Loucy (cell line): ENCODE measurements at regions not wholly inside any gene's neighbourhood (a gene's known extent, or its start where the extent isn't known, plus 50 kb on each side); places are given as distances from the start of the nearest gene placed in this dataset.

Source experiments
- H2AFZ ChIP-seq: fragments of 200-600 bp; sonication (generic); 2 replicates; pipeline ENCODE4 v1.6.0; 2016; ENCODE audit warnings: antibody characterized with exemption, mild to moderate bottlenecking, low read length, moderate library complexity
- H3F3A ChIP-seq: fragments of 200-600 bp; 2 replicates; pipeline ENCODE4 v1.6.0; 2016; ENCODE audit warnings: antibody characterized with exemption, low read depth, mild to moderate bottlenecking
- H3K27me3 ChIP-seq: fragments of 200-600 bp; sonication (generic); 2 replicates; pipeline ENCODE4 v1.6.1; 2014; ENCODE audit warnings: low read length, mild to moderate bottlenecking; ENCODE audit not compliant: insufficient read depth, poor library complexity, severe bottlenecking
- H3K36me3 ChIP-seq: fragments of 200-600 bp; sonication (generic); 2 replicates; pipeline ENCODE4 v1.6.1; 2016; ENCODE audit warnings: low read length; ENCODE audit not compliant: insufficient read depth
- H3K4me1 ChIP-seq: fragments of 200-600 bp; sonication (generic); 2 replicates; pipeline ENCODE4 v1.5.1; 2014; ENCODE audit warnings: low read length, mild to moderate bottlenecking; ENCODE audit not compliant: insufficient read depth, poor library complexity, severe bottlenecking
- H3K4me2 ChIP-seq: fragments of 200-600 bp; sonication (generic); 2 replicates; pipeline ENCODE4 v1.6.0; 2014; ENCODE audit warnings: antibody characterized with exemption, low read length, low read depth, mild to moderate bottlenecking; ENCODE audit not compliant: poor library complexity, severe bottlenecking
- H3K4me3 ChIP-seq: fragments of 200-600 bp; sonication (generic); 2 replicates; pipeline ENCODE4 v1.5.1; 2014; ENCODE audit warnings: low read length, mild to moderate bottlenecking, mixed read lengths; ENCODE audit not compliant: poor library complexity, severe bottlenecking
- H3K79me2 ChIP-seq: fragments of 200-600 bp; sonication (generic); 2 replicates; pipeline ENCODE4 v1.6.1; 2014; ENCODE audit warnings: low read length; ENCODE audit not compliant: insufficient read depth
- H3K9ac ChIP-seq: fragments of 200-600 bp; sonication (generic); 2 replicates; pipeline ENCODE4 v1.6.0; 2014; ENCODE audit warnings: mild to moderate bottlenecking, low read depth, low read length, moderate library complexity; ENCODE audit not compliant: poor library complexity, severe bottlenecking
- H3K9me2 ChIP-seq: fragments of 200-600 bp; sonication (generic); replicated peaks from 2 replicates; pipeline ENCODE4 v1.6.1; 2016; ENCODE audit warnings: low read depth, low read length, mixed read lengths
- H3K9me3 ChIP-seq: fragments of 200-600 bp; sonication (generic); 2 replicates; pipeline ENCODE4 v1.6.1; 2014; ENCODE audit warnings: mild to moderate bottlenecking, antibody characterized with exemption, low read length, low read depth; ENCODE audit not compliant: insufficient read depth
- H4K20me1 ChIP-seq: fragments of 200-600 bp; sonication (generic); 2 replicates; pipeline ENCODE4 v1.6.0; 2014; ENCODE audit warnings: antibody characterized with exemption, low read length, mild to moderate bottlenecking; ENCODE audit not compliant: insufficient read depth, poor library complexity, severe bottlenecking
- CTCF ChIP-seq: fragments of 200-600 bp; sonication (generic); conservative IDR thresholded peaks from 2 replicates; pipeline ENCODE4 v1.5.1; 2014; ENCODE audit warnings: mild to moderate bottlenecking, antibody characterized with exemption, low read length
- EZH2phosphoT487 ChIP-seq: fragments of 200-600 bp; IDR thresholded peaks from 2 replicates; pipeline ENCODE4 v1.6.1; 2018; ENCODE audit warnings: antibody characterized with exemption, mild to moderate bottlenecking, moderate library complexity, borderline replicate concordance

GRCh38 chr15:62362608-62363007 is 197.5 kb upstream of the C2CD4B start:
- H2AFZ ChIP-seq, result no peak overlapping the region
- no peak for TF ChIP-seq CTCF
- H3K4me3 ChIP-seq, result no peak overlapping the region
- H3K4me1 ChIP-seq, result no peaks in the 10 kb centered on the region
- no peaks in the 10 kb centered on the region for H3K9me3 ChIP-seq
- no peak overlapping the region for H3K9ac ChIP-seq
- H3K36me3 ChIP-seq, result no peaks in the 10 kb centered on the region
- no peaks in the 10 kb centered on the region for H4K20me1 ChIP-seq
- H3K79me2 ChIP-seq, result no peaks in the 10 kb centered on the region
- no peak overlapping the region for H3K4me2 ChIP-seq
- H3F3A ChIP-seq, result no peaks in the 10 kb centered on the region
- H3K9me2 ChIP-seq, result no peaks in the 10 kb centered on the region
- H3K27me3 ChIP-seq, result no peaks in the 10 kb centered on the region

GRCh38 chr15:62363913-62364312 is 198.8 kb upstream of the C2CD4B start:
- H3K9me2 ChIP-seq, result no peaks in the 10 kb centered on the region
- H3K9me3 ChIP-seq, result no peaks in the 10 kb centered on the region
- H2AFZ ChIP-seq, result no peak overlapping the region
- H3K27me3 ChIP-seq, result no peaks in the 10 kb centered on the region
- no peaks in the 10 kb centered on the region for H3F3A ChIP-seq
- no peak overlapping the region for H3K9ac ChIP-seq
- H3K4me1 ChIP-seq, result no peaks in the 10 kb centered on the region
- H3K79me2 ChIP-seq, result no peaks in the 10 kb centered on the region
- no peaks in the 10 kb centered on the region for H3K36me3 ChIP-seq
- H3K4me3 ChIP-seq, result no peak overlapping the region
- H4K20me1 ChIP-seq, result no peaks in the 10 kb centered on the region
- H3K4me2 ChIP-seq, result no peak overlapping the region
- TF ChIP-seq EZH2phosphoT487, result no peak
- TF ChIP-seq CTCF, result no peak

- Histone ChIP-seq H2AFZ (no peak overlapping the region), H3K9ac (no peak overlapping the region), H3K9me2 (no peaks in the 10 kb centered on the region), H3F3A (no peaks in the 10 kb centered on the region), H3K79me2 (no peaks in the 10 kb centered on the region), H3K9me3 (no peaks in the 10 kb centered on the region), H3K4me1 (no peaks in the 10 kb centered on the region), H3K4me2 (no peak overlapping the region), H3K27me3 (no peaks in the 10 kb centered on the region), H3K4me3 (no peak overlapping the region), H3K36me3 (no peaks in the 10 kb centered on the region), H4K20me1 (no peaks in the 10 kb centered on the region)
- no peak for TF ChIP-seq CTCF
- no peak for TF ChIP-seq EZH2phosphoT487
Measured at GRCh38 chr15:62365795-62366442, 200.8 kb upstream of the C2CD4B start.
